IMR-90 (cell line): ENCODE measurements at regions not wholly inside any gene's neighbourhood (a gene's known extent, or its start where the extent isn't known, plus 50 kb on each side); places are given as distances from the start of the nearest gene placed in this dataset.

Source experiments
- ATAC-seq: fragments of 200-7000 bp; cut with Tn5 transposase; 2 replicates; pipeline ENCODE4 v1.9.1; 2020; ENCODE audit warnings: low read depth, mild to moderate bottlenecking, moderate library complexity
- BruUV-seq: library from RNA; stranded (reverse); fragments of 400-500 nt; replicated peaks from 2 replicates; lab custom pipeline; 2021; lab: Mats Ljungman, UMichigan
- CTCF ChIA-PET: fragments of 300-600 bp; formaldehyde crosslinking; extraction: SDS; loops from one replicate; lab custom pipeline; 2021; ENCODE audit warnings: antibody characterized with exemption; lab: Yijun Ruan, JAX
- POLR2A ChIA-PET: fragments of 300-600 bp; sonication (Branson Sonifier 250); formaldehyde crosslinking; loops from one replicate; lab custom pipeline; 2022; ENCODE audit warnings: antibody characterized with exemption; ENCODE audit not compliant: unreplicated experiment; lab: Charles Lee
- DNase-seq: peaks from one replicate; pipeline ENCODE4 v3.0.0; 2013
- H2AFZ ChIP-seq: replicated peaks from 2 replicates; pipeline ENCODE3; 2013; ENCODE audit warnings: low read length, mild to moderate bottlenecking; ENCODE audit not compliant: poor library complexity
- H2AK5ac ChIP-seq: 2 replicates; pipeline ENCODE4 v1.6.1; 2013; ENCODE audit warnings: low read depth, low read length, inconsistent platforms
- H2AK9ac ChIP-seq: replicated peaks from 2 replicates; pipeline ENCODE3; 2013; ENCODE audit warnings: mild to moderate bottlenecking, low read depth, low read length, moderate library complexity; ENCODE audit not compliant: poor library complexity
- H2BK120ac ChIP-seq: 2 replicates; pipeline ENCODE4 v1.6.1; 2013; ENCODE audit warnings: low read depth, low read length, inconsistent platforms
- H2BK15ac ChIP-seq: 3 replicates; pipeline ENCODE4 v1.6.1; 2013; ENCODE audit warnings: low read depth, low read length, inconsistent platforms
- H2BK20ac ChIP-seq: 2 replicates; pipeline ENCODE4 v1.6.1; 2013; ENCODE audit warnings: low read depth, mild to moderate bottlenecking, inconsistent platforms, low read length, moderate library complexity
- H2BK5ac ChIP-seq: 2 replicates; pipeline ENCODE4 v1.6.1; 2013; ENCODE audit warnings: mild to moderate bottlenecking, low read depth, low read length, inconsistent platforms; ENCODE audit not compliant: poor library complexity, severe bottlenecking
- H3K14ac ChIP-seq: replicated peaks from 2 replicates; pipeline ENCODE4 v1.6.1; 2013; ENCODE audit warnings: low read depth, low read length, inconsistent platforms
- H3K18ac ChIP-seq: 2 replicates; pipeline ENCODE4 v1.6.1; 2013; ENCODE audit warnings: low read depth, low read length, control low read depth
- H3K23ac ChIP-seq: 2 replicates; pipeline ENCODE4 v1.6.1; 2013; ENCODE audit warnings: low read depth, low read length, inconsistent platforms
- H3K27ac ChIP-seq: 2 replicates; pipeline ENCODE4 v1.5.1; 2013; ENCODE audit warnings: mild to moderate bottlenecking, control low read depth, low read length; ENCODE audit not compliant: insufficient read depth
- H3K27me3 ChIP-seq: 2 replicates; pipeline ENCODE4 v1.6.1; 2013; ENCODE audit warnings: low read length; ENCODE audit not compliant: control insufficient read depth, insufficient read depth
- H3K36me3 ChIP-seq: 2 replicates; pipeline ENCODE4 v1.6.1; 2013; ENCODE audit warnings: low read length, mixed read lengths; ENCODE audit not compliant: control insufficient read depth, insufficient read depth
- H3K4ac ChIP-seq: 2 replicates; pipeline ENCODE4 v1.6.1; 2013; ENCODE audit warnings: low read depth, low read length, inconsistent platforms
- H3K4me1 ChIP-seq: 2 replicates; pipeline ENCODE4 v1.6.1; 2013; ENCODE audit warnings: low read length, mixed read lengths; ENCODE audit not compliant: control insufficient read depth, insufficient read depth
- H3K4me2 ChIP-seq: 2 replicates; pipeline ENCODE4 v1.6.1; 2013; ENCODE audit warnings: low read depth, mild to moderate bottlenecking, control low read depth, low read length, moderate library complexity
- H3K4me3 ChIP-seq: 2 replicates; pipeline ENCODE4 v1.5.1; 2013; ENCODE audit warnings: low read depth, mild to moderate bottlenecking, control low read depth, low read length, moderate library complexity; ENCODE audit not compliant: insufficient read depth
- H3K56ac ChIP-seq: 2 replicates; pipeline ENCODE4 v1.6.1; 2013; ENCODE audit warnings: low read length, inconsistent platforms; ENCODE audit not compliant: insufficient read depth; ENCODE audit errors: extremely low read depth
- H3K79me1 ChIP-seq, 2 experiments: 2 replicates each; pipeline ENCODE4 v1.6.1; 2013; ENCODE audit warnings: low read length in 2 of 2, inconsistent platforms in 1 of 2, low read depth in 1 of 2
- H3K9ac ChIP-seq: 2 replicates; pipeline ENCODE4 v1.6.1; 2013; ENCODE audit warnings: low read depth, low read length, control low read depth
- H3K9me1 ChIP-seq: 2 replicates; pipeline ENCODE4 v1.6.1; 2013; ENCODE audit warnings: low read length, inconsistent platforms; ENCODE audit not compliant: insufficient read depth
- H3K9me3 ChIP-seq: 2 replicates; pipeline ENCODE4 v1.6.1; 2013; ENCODE audit warnings: low read length; ENCODE audit not compliant: control insufficient read depth, insufficient read depth
- H4K20me1 ChIP-seq: 2 replicates; pipeline ENCODE4 v1.6.1; 2013; ENCODE audit warnings: low read length, inconsistent platforms; ENCODE audit not compliant: insufficient read depth
- H4K5ac ChIP-seq: 2 replicates; pipeline ENCODE4 v1.6.1; 2013; ENCODE audit warnings: mild to moderate bottlenecking, low read depth, low read length, control low read depth
- H4K8ac ChIP-seq, 2 experiments: 2 replicates each; pipeline ENCODE4 v1.6.1; 2013; ENCODE audit warnings: low read depth in 2 of 2, low read length in 2 of 2, control low read depth in 1 of 2, inconsistent platforms in 1 of 2
- H4K91ac ChIP-seq: 2 replicates; pipeline ENCODE4 v1.6.1; 2013; ENCODE audit warnings: low read depth, low read length, inconsistent platforms; ENCODE audit not compliant: insufficient read depth
- BHLHE40 ChIP-seq: fragments of 150-350 bp; IDR thresholded peaks from 2 replicates; pipeline ENCODE4 v1.6.1; 2016; ENCODE audit warnings: mild to moderate bottlenecking, low read depth, low read length
- MAZ ChIP-seq: IDR thresholded peaks from 2 replicates; pipeline ENCODE4 v1.6.1; 2012; ENCODE audit warnings: low read depth, mild to moderate bottlenecking, low read length, improper control_type of control experiment, moderate library complexity, borderline replicate concordance
- MXI1 ChIP-seq: IDR thresholded peaks from 2 replicates; pipeline ENCODE4 v1.6.1; 2012; ENCODE audit warnings: low read depth, mild to moderate bottlenecking, low read length, moderate library complexity, borderline replicate concordance
- POLR2A ChIP-seq: IDR thresholded peaks from 2 replicates; pipeline ENCODE4 v1.6.1; 2012; ENCODE audit warnings: mild to moderate bottlenecking, low read depth, low read length
- WGBS, 2 experiments: methylation state at CpG; one replicate each; pipeline versions ENCODE4 v1.1.5 to v1.1.7; 2013; ENCODE audit warnings: missing lambda C conversion rate in 2 of 2; ENCODE audit not compliant: insufficient read length in 1 of 2; ENCODE audit errors: extremely low coverage in 2 of 2; 5-methylcytosine and 5-hydroxymethylcytosine counted together
- dilution Hi-C: fragments of 300-500 bp; cut with HindIII; formaldehyde crosslinking; loops from one replicate; pipeline ENCODE4 v1.14.3; 2018; ENCODE audit warnings: low sequenced_read_pairs; ENCODE audit not compliant: unreplicated experiment
- in situ Hi-C: fragments of 300-500 bp; cut with MboI; formaldehyde crosslinking; loops from 3 replicates; pipeline ENCODE4 v1.14.3; 2019; ENCODE audit warnings: low sequenced_read_pairs, inconsistent platforms, mixed read lengths
- intact Hi-C: fragments of 100-400 bp; cut with micrococcal nuclease; formaldehyde crosslinking; loops from 2 replicates; pipeline ENCODE4 v1.10.0; 2022
- TF ChIP-seq, protein P1 (sequence below): fragments of 150-350 bp; IDR thresholded peaks from 2 replicates; pipeline ENCODE4 v1.6.1; 2016; ENCODE audit warnings: low read depth, mild to moderate bottlenecking, low read length, moderate library complexity, borderline replicate concordance
- TF ChIP-seq, protein P2 (sequence below): fragments of 150-350 bp; IDR thresholded peaks from 2 replicates; pipeline ENCODE4 v1.6.1; 2017; ENCODE audit warnings: mild to moderate bottlenecking, antibody characterized with exemption, low read length, low read depth

DNA sequence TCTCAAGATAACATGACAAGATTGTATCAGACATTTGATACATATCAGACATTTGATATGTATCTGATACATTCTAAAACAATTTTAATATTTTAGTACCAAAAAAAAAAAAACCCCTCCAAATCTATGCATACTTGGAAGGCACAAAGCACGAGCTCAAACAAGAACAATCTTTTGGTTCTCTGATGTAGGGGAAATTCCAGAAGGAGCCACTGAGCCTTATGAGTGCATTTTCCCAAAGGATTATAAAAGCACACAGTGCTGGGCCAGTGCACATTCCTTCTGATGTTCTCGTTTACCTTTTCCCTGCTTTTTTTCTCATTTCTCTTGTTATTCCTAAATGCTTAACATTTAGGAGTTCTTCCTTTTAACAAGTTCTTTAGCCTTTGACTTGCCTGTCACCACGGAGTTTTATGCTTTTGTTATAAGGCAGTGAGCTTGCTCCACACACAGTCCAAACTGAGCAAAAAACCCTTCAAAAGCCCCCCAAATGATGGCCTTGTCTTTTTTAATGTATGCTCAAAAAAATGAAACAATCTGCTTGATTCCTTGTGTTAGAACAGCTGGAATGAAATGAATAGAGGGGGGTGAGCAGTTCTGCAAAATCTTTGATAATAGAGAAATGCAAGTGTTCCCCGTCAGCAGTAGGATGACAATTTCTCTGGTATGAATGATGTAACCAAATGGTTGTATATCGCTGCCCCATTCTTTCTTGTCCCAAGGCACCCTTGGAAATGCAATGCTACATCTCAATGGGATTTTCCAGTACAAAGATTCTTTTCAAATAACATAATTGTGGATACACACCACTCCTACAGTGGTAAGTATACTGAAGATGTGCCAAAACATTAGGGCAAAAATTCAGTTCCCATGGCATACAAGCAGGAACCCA lies 597.2 kb upstream of the ZEB2 start (continued):
- TF ChIP-seq, protein P1, sequence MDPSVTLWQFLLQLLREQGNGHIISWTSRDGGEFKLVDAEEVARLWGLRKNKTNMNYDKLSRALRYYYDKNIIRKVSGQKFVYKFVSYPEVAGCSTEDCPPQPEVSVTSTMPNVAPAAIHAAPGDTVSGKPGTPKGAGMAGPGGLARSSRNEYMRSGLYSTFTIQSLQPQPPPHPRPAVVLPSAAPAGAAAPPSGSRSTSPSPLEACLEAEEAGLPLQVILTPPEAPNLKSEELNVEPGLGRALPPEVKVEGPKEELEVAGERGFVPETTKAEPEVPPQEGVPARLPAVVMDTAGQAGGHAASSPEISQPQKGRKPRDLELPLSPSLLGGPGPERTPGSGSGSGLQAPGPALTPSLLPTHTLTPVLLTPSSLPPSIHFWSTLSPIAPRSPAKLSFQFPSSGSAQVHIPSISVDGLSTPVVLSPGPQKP, result no peak
- TF ChIP-seq POLR2A, result no peak

DNA sequence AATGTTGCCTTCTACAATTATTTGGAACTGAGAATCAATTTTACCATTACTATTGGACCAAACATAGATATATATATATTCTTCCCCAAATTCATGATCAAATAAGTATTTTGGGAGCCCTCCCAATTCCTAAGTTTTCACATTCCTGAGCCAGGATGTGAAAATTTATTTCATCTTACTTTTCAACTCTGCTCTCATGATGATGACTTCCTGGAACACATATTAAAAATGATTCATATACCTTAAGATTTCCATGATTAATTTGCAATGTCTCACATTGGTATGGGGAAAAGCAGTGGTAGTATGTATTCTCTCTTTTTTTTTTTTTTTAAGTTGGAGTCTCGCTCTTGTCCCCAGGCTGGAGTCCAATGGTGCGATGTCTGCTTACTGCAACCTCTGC lies 596.1 kb upstream of the ZEB2 start:
- Histone ChIP-seq H3K27ac (no peak overlapping the region), H3K23ac (no peak overlapping the region), H3K4me1 (0 out of 2 replicates have a peak, but pooled peaks cover 2% of the 10 kb centered on the region), H3K18ac (no peak overlapping the region), H2BK120ac (no peak overlapping the region), H3K36me3 (no peaks in the 10 kb centered on the region), H3K14ac (no peak overlapping the region), H3K56ac (no peak overlapping the region), H2BK15ac (no peak overlapping the region), H3K4me2 (no peak overlapping the region), H2BK5ac (no peak overlapping the region), H2AK9ac (no peak overlapping the region), H3K9me3 (no peaks in the 10 kb centered on the region), H4K91ac (no peak overlapping the region), H2BK20ac (no peak overlapping the region), H2AFZ (no peak overlapping the region), H3K79me1 (no peaks in the 10 kb centered on the region), H4K20me1 (no peaks in the 10 kb centered on the region), H3K9me1 (no peaks in the 10 kb centered on the region), H3K4ac (no peak overlapping the region), H3K9ac (no peak overlapping the region), H4K8ac (no peak overlapping the region), H3K4me3 (no peak overlapping the region), H3K27me3 (no peaks in the 10 kb centered on the region), H4K5ac (no peak overlapping the region), H2AK5ac (no peak overlapping the region)
- no CpG with 5 or more reads among the region's 2 CpGs for WGBS, 2 experiments
- dilution Hi-C loops, result no loop called here
- in situ Hi-C loops, result no loop called here
- intact Hi-C loops, result no loop called here
- BruUV-seq, result no TSS peak
- ChIA-PET CTCF (no interaction called here), POLR2A (no interaction called here)
- TF ChIP-seq, protein P2, sequence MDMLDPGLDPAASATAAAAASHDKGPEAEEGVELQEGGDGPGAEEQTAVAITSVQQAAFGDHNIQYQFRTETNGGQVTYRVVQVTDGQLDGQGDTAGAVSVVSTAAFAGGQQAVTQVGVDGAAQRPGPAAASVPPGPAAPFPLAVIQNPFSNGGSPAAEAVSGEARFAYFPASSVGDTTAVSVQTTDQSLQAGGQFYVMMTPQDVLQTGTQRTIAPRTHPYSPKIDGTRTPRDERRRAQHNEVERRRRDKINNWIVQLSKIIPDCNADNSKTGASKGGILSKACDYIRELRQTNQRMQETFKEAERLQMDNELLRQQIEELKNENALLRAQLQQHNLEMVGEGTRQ, result no peak
- no peak for TF ChIP-seq MAZ
- no peak for TF ChIP-seq BHLHE40
- TF ChIP-seq MXI1, result no peak
- DNase-seq, result no peak
- no peak for ATAC-seq
